OCI-M2 (cell line): ENCODE measurements at regions not wholly inside any gene's neighbourhood (a gene's known extent, or its start where the extent isn't known, plus 50 kb on each side); places are given as distances from the start of the nearest gene placed in this dataset.
"Not testable (repeated sequence)": the region's sequence is repeated elsewhere in the genome, so short reads cannot be mapped to it uniquely, and the experiment has no call there.

Source experiments
- DNase-seq: peaks from one replicate; lab custom pipeline; 2025; ENCODE audit not compliant: unreplicated experiment; lab: John Stamatoyannopoulos, UW

GRCh38 chr12:88856201-88856600, 275.9 kb upstream of the KITLG start:
- DNase-seq: no peak

- DNase-seq: no peak
Measured at GRCh38 chr12:88855301-88855700, 275.0 kb upstream of the KITLG start.

GRCh38 chr12:88854260-88854659, 274.0 kb upstream of the KITLG start:
- no peak for DNase-seq

- not testable (repeated sequence) for DNase-seq
Measured at GRCh38 chr12:88847246-88847645, 267.0 kb upstream of the KITLG start.

- DNase-seq: no peak
Measured at GRCh38 chr12:88844426-88844825, 264.2 kb upstream of the KITLG start.

GRCh38 chr12:88842314-88842713, 262.0 kb upstream of the KITLG start:
- DNase-seq: no peak

GRCh38 chr12:88839486-88839885, 259.2 kb upstream of the KITLG start:
- DNase-seq: no peak

- DNase-seq: no peak
Measured at GRCh38 chr12:88836156-88836555, 255.9 kb upstream of the KITLG start.

- no peak for DNase-seq
Measured at GRCh38 chr12:88834226-88834625, 254.0 kb upstream of the KITLG start.

- DNase-seq: no peak
Measured at GRCh38 chr12:88833641-88834116, 253.4 kb upstream of the KITLG start.

GRCh38 chr12:88828537-88828936, 248.3 kb upstream of the KITLG start:
- not testable (repeated sequence) for DNase-seq

- DNase-seq: no peak
Measured at GRCh38 chr12:88820012-88820411, 239.7 kb upstream of the KITLG start.

- DNase-seq: no peak
Measured at GRCh38 chr12:88816201-88816600, 235.9 kb upstream of the KITLG start.

- DNase-seq: no peak
Measured at GRCh38 chr12:88814779-88815178, 234.5 kb upstream of the KITLG start.

GRCh38 chr12:88812610-88813009, 232.3 kb upstream of the KITLG start:
- no peak for DNase-seq

GRCh38 chr12:88810806-88811205, 230.5 kb upstream of the KITLG start:
- DNase-seq: no peak

GRCh38 chr12:88809841-88810240, 229.6 kb upstream of the KITLG start:
- DNase-seq: not testable (repeated sequence)

GRCh38 chr12:88805692-88806091, 225.4 kb upstream of the KITLG start:
- no peak for DNase-seq

- no peak for DNase-seq
Measured at GRCh38 chr12:88805286-88805685, 225.0 kb upstream of the KITLG start.

GRCh38 chr12:88802096-88802706, 221.9 kb upstream of the KITLG start:
- no peak for DNase-seq

- DNase-seq: no peak
Measured at GRCh38 chr12:88801227-88802095, 221.2 kb upstream of the KITLG start.

- DNase-seq: no peak
Measured at GRCh38 chr12:88793096-88793495, 212.8 kb upstream of the KITLG start.
